ENCODE measurements at regions not wholly inside any gene's neighbourhood (a gene's known extent, or its start where the extent isn't known, plus 50 kb on each side); places are given as distances from the start of the nearest gene placed in this dataset.
"Not testable (repeated sequence)": the region's sequence is repeated elsewhere in the genome, so short reads cannot be mapped to it uniquely, and the experiment has no call there.

- TF ChIP-seq, protein P1, sequence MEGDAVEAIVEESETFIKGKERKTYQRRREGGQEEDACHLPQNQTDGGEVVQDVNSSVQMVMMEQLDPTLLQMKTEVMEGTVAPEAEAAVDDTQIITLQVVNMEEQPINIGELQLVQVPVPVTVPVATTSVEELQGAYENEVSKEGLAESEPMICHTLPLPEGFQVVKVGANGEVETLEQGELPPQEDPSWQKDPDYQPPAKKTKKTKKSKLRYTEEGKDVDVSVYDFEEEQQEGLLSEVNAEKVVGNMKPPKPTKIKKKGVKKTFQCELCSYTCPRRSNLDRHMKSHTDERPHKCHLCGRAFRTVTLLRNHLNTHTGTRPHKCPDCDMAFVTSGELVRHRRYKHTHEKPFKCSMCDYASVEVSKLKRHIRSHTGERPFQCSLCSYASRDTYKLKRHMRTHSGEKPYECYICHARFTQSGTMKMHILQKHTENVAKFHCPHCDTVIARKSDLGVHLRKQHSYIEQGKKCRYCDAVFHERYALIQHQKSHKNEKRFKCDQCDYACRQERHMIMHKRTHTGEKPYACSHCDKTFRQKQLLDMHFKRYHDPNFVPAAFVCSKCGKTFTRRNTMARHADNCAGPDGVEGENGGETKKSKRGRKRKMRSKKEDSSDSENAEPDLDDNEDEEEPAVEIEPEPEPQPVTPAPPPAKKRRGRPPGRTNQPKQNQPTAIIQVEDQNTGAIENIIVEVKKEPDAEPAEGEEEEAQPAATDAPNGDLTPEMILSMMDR (IDR thresholded peaks at IDR 0.05; ENCODE audit: low read depth, low read length, missing control alignments) = no peak
- no peak overlapping the region for H3K4me3 ChIP-seq (replicated peaks; ENCODE audit: low read depth, low read length)
- DNase-seq (ENCODE audit: extremely low read depth, low read depth) = no peak
Measured at GRCh38 chr5:145520335-145520734, 314.8 kb downstream of the PRELID2 start.

GRCh38 chr5:145517588-145517987 is 317.6 kb downstream of the PRELID2 start:
- DNase-seq (ENCODE audit: extremely low read depth, low read depth); H3K4me3 ChIP-seq (replicated peaks; ENCODE audit: low read depth, low read length): not testable (repeated sequence)

DNA sequence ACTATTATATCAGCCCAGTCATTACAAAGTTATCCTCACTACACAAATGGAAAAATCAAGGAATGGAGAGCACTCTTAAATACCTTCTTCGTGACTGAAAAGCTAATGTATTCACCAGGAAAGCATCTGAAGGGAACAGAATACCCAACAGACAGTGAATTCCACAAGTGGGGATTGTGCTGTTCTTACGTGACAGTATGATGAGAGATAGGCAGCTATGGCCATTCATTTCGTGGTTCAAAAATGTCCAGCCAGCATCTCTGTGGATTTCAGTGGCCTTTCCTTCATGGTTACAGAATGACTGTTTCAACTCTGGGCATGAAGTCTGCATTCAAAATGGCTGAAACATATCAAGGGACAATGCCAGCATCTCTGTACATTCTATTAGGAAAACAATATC is 323.8 kb downstream of the PRELID2 start:
- no peak for DNase-seq (ENCODE audit: extremely low read depth, low read depth)
- TF ChIP-seq, protein P1 (IDR thresholded peaks at IDR 0.05; ENCODE audit: low read depth, low read length, missing control alignments) = no peak
- H3K4me3 ChIP-seq (replicated peaks; ENCODE audit: low read depth, low read length) = no peak overlapping the region

DNA sequence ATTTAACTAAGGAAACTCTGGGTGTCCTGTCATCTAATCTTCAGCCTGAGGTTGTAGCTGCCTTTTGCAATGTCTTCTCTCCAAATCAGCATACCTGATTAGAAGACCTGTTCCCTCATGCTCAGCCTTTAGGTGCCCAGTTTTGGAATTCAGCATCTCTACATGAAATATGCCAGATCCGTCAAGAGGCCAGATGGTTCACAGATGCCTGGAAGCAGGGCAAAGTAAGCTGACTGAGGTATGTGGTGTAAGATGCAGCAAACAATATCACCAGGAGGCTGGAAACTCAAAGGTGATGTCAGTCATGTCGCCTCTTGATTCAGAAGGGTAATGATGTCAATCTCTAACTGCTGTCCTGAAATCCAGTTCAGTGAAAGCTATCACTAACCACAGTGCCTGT is 324.4 kb downstream of the PRELID2 start:
- no peak for DNase-seq (ENCODE audit: extremely low read depth, low read depth)
- H3K4me3 ChIP-seq (replicated peaks; ENCODE audit: low read depth, low read length) = no peak overlapping the region
- TF ChIP-seq, protein P1 (IDR thresholded peaks at IDR 0.05; ENCODE audit: low read depth, low read length, missing control alignments) = no peak

DNA sequence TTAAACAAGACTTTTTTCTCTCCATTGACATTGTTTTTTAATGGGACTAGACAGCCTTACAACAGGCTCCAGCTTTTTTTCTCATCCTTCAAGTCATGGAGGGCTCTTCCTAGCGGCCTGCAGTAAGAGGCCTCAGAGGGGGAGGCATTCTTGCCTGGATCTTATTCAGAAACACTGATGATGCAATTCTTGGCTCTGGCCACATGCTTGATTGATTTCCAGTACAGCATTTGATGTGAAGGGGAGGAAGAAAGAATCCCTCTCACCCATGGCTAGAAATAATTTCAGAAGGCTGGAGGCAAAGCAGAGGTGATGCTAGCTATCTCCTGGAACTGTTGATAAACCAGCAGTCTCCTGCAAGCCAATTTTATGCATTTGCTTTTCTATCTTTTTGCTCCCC is 324.8 kb downstream of the PRELID2 start:
- no peak for DNase-seq (ENCODE audit: extremely low read depth, low read depth)
- H3K4me3 ChIP-seq (replicated peaks; ENCODE audit: low read depth, low read length) = no peak overlapping the region
- TF ChIP-seq, protein P1 (IDR thresholded peaks at IDR 0.05; ENCODE audit: low read depth, low read length, missing control alignments) = no peak

GRCh38 chr5:145509336-145510136 is 325.6 kb downstream of the PRELID2 start:
- TF ChIP-seq, protein P1 (IDR thresholded peaks at IDR 0.05; ENCODE audit: low read depth, low read length, missing control alignments) = no peak
- H3K4me3 ChIP-seq (replicated peaks; ENCODE audit: low read depth, low read length) = no peak overlapping the region
- no peak for DNase-seq (ENCODE audit: extremely low read depth, low read depth)

- TF ChIP-seq, protein P1 (IDR thresholded peaks at IDR 0.05; ENCODE audit: low read depth, low read length, missing control alignments) = no peak
- no peak for DNase-seq (ENCODE audit: extremely low read depth, low read depth)
- no peak overlapping the region for H3K4me3 ChIP-seq (replicated peaks; ENCODE audit: low read depth, low read length)
Measured at GRCh38 chr5:145506185-145506850, 328.8 kb downstream of the PRELID2 start.

Measured in HFF-Myc (cell line).